ENCODE measurements at regions not wholly inside any gene's neighbourhood (a gene's known extent, or its start where the extent isn't known, plus 50 kb on each side); places are given as distances from the start of the nearest gene placed in this dataset.

GRCh38 chr5:175021841-175022625, 297.7 kb downstream of the MSX2 start:
- BruUV-seq (replicated peaks) = no TSS peak
- no peaks in the 10 kb centered on the region for H3K4me1 ChIP-seq (ENCODE audit: insufficient read depth, low read length)
- H3K36me3 ChIP-seq (ENCODE audit: low read depth, low read length) = no peaks in the 10 kb centered on the region
- H3F3A ChIP-seq (ENCODE audit: low read length, unreplicated experiment) = no peaks in the 10 kb centered on the region
- no peak overlapping the region for H2AFZ ChIP-seq (ENCODE audit: low read length)
- H3K4me3 ChIP-seq (ENCODE audit: low read length) = no peak overlapping the region
- no peaks in the 10 kb centered on the region for H3K9me3 ChIP-seq (ENCODE audit: low read length)
- no peak for TF ChIP-seq EZH2phosphoT487 (IDR thresholded peaks at IDR 0.05; ENCODE audit: borderline replicate concordance, low read length)
- no peak for TF ChIP-seq CTCF (conservative IDR thresholded peaks at IDR 0.05; ENCODE audit: low read depth, low read length)
- TF ChIP-seq EZH2 (IDR thresholded peaks at IDR 0.05; ENCODE audit: low read length, unreplicated experiment) = no peak
- H3K4me2 ChIP-seq (ENCODE audit: low read length) = no peak overlapping the region
- H3K9ac ChIP-seq (ENCODE audit: low read length) = no peak overlapping the region
- no peaks in the 10 kb centered on the region for H4K20me1 ChIP-seq (ENCODE audit: low read length)
- peaks cover 3% of the 10 kb centered on the region; the same call in 1 of the 2 replicates for H3K27me3 ChIP-seq (ENCODE audit: low read length)
- H3K79me2 ChIP-seq (ENCODE audit: low read length) = no peaks in the 10 kb centered on the region
- no peak overlapping the region for H3K27ac ChIP-seq (ENCODE audit: low read length)
- POLR2A ChIA-PET (ENCODE audit: unreplicated experiment) = no interaction called here
- intact Hi-C loops (cut with micrococcal nuclease) = no loop called here
- no peak for ATAC-seq
- DNase-seq = no peak
- CTCF ChIA-PET = no interaction called here
- no peaks in the 10 kb centered on the region for H3K9me2 ChIP-seq (replicated peaks; ENCODE audit: low read length)

- Histone ChIP-seq H4K20me1 (ENCODE audit: low read length) (no peaks in the 10 kb centered on the region), H3K79me2 (ENCODE audit: low read length) (no peaks in the 10 kb centered on the region), H3K9ac (ENCODE audit: low read length) (no peak overlapping the region), H3F3A (ENCODE audit: low read length, unreplicated experiment) (no peaks in the 10 kb centered on the region), H2AFZ (ENCODE audit: low read length) (no peak overlapping the region), H3K9me3 (ENCODE audit: low read length) (no peaks in the 10 kb centered on the region), H3K27me3 (ENCODE audit: low read length) (peaks cover 3% of the 10 kb centered on the region; the same call in 1 of the 2 replicates), H3K36me3 (ENCODE audit: low read depth, low read length) (no peaks in the 10 kb centered on the region), H3K4me1 (ENCODE audit: insufficient read depth, low read length) (no peaks in the 10 kb centered on the region), H3K9me2 (replicated peaks; ENCODE audit: low read length) (no peaks in the 10 kb centered on the region), H3K4me3 (ENCODE audit: low read length) (no peak overlapping the region), H3K27ac (ENCODE audit: low read length) (no peak overlapping the region), H3K4me2 (ENCODE audit: low read length) (no peak overlapping the region)
- intact Hi-C loops (cut with micrococcal nuclease) = no loop called here
- BruUV-seq (replicated peaks) = no TSS peak
- ChIA-PET CTCF (no interaction called here), POLR2A (ENCODE audit: unreplicated experiment) (no interaction called here)
- TF ChIP-seq CTCF (conservative IDR thresholded peaks at IDR 0.05; ENCODE audit: low read depth, low read length) = no peak
- no peak for ATAC-seq
- no peak for DNase-seq
These were observed 296.9 kb downstream of the MSX2 start for GRCh38 chr5:175021321-175021720.

- ATAC-seq = no peak
- H3K9me2 ChIP-seq (replicated peaks; ENCODE audit: low read length) = no peaks in the 10 kb centered on the region
- H3K27ac ChIP-seq (ENCODE audit: low read length) = no peak overlapping the region
- H3K9ac ChIP-seq (ENCODE audit: low read length) = no peak overlapping the region
- no TSS peak for BruUV-seq (replicated peaks)
- peaks cover 15% of the 10 kb centered on the region; the same call in 1 of the 2 replicates for H3K27me3 ChIP-seq (ENCODE audit: low read length)
- H3K79me2 ChIP-seq (ENCODE audit: low read length) = no peaks in the 10 kb centered on the region
- TF ChIP-seq EZH2 (IDR thresholded peaks at IDR 0.05; ENCODE audit: low read length, unreplicated experiment) (no peak), CTCF (conservative IDR thresholded peaks at IDR 0.05; ENCODE audit: low read depth, low read length) (no peak), EZH2phosphoT487 (IDR thresholded peaks at IDR 0.05; ENCODE audit: borderline replicate concordance, low read length) (no peak)
- H2AFZ ChIP-seq (ENCODE audit: low read length) = no peak overlapping the region
- POLR2A ChIA-PET (ENCODE audit: unreplicated experiment) = no interaction called here
- H4K20me1 ChIP-seq (ENCODE audit: low read length) = no peaks in the 10 kb centered on the region
- no peaks in the 10 kb centered on the region for H3K4me1 ChIP-seq (ENCODE audit: insufficient read depth, low read length)
- H3K36me3 ChIP-seq (ENCODE audit: low read depth, low read length) = no peaks in the 10 kb centered on the region
- CTCF ChIA-PET = no interaction called here
- intact Hi-C loops (cut with micrococcal nuclease) = no loop called here
- H3K9me3 ChIP-seq (ENCODE audit: low read length) = no peaks in the 10 kb centered on the region
- H3K4me3 ChIP-seq (ENCODE audit: low read length) = no peak overlapping the region
- no peak overlapping the region for H3K4me2 ChIP-seq (ENCODE audit: low read length)
- no peak for DNase-seq
- no peaks in the 10 kb centered on the region for H3F3A ChIP-seq (ENCODE audit: low read length, unreplicated experiment)
These were observed 290.8 kb downstream of the MSX2 start for GRCh38 chr5:175015028-175015685.
